ENCODE measurements at regions not wholly inside any gene's neighbourhood (a gene's known extent, or its start where the extent isn't known, plus 50 kb on each side); places are given as distances from the start of the nearest gene placed in this dataset.

GRCh38 chr20:24151621-24152294 lies 163.2 kb upstream of the GGTLC1 start:
- DNase-seq = no peak
- no peak overlapping the region for H3K4me3 Mint-ChIP-seq
- intact Hi-C loops (cut with micrococcal nuclease) = no loop called here
- peaks cover 14% of the 10 kb centered on the region for H3K27me3 Mint-ChIP-seq
- peaks cover 6% of the 10 kb centered on the region for H3K9me3 Mint-ChIP-seq
- CTCF ChIA-PET = no interaction called here
- no peaks in the 10 kb centered on the region for H3K4me1 Mint-ChIP-seq (ENCODE audit: low read depth)
- no peak overlapping the region for H3K27ac Mint-ChIP-seq
- no peaks in the 10 kb centered on the region for H3K36me3 Mint-ChIP-seq
- POLR2A ChIA-PET = no interaction called here

- CTCF ChIA-PET = no interaction called here
- Mint-ChIP-seq H3K27ac (no peak overlapping the region), H3K9me3 (peaks cover 6% of the 10 kb centered on the region), H3K27me3 (peaks cover 20% of the 10 kb centered on the region), H3K4me3 (no peak overlapping the region), H3K36me3 (no peaks in the 10 kb centered on the region), H3K4me1 (ENCODE audit: low read depth) (no peaks in the 10 kb centered on the region)
- POLR2A ChIA-PET = no interaction called here
- intact Hi-C loops (cut with micrococcal nuclease) = no loop called here
- no peak for DNase-seq
Measured at GRCh38 chr20:24150406-24150805, 161.8 kb upstream of the GGTLC1 start.

- no peak overlapping the region for H3K27ac Mint-ChIP-seq
- ChIA-PET CTCF (no interaction called here), POLR2A (no interaction called here)
- H3K4me1 Mint-ChIP-seq (ENCODE audit: low read depth) = no peaks in the 10 kb centered on the region
- peaks cover 6% of the 10 kb centered on the region for H3K9me3 Mint-ChIP-seq
- intact Hi-C loops (cut with micrococcal nuclease) = no loop called here
- H3K27me3 Mint-ChIP-seq = peaks cover 19% of the 10 kb centered on the region
- no peak for DNase-seq
- H3K36me3 Mint-ChIP-seq = no peaks in the 10 kb centered on the region
- H3K4me3 Mint-ChIP-seq = no peak overlapping the region
Measured at GRCh38 chr20:24149881-24150307, 161.3 kb upstream of the GGTLC1 start.

GRCh38 chr20:24149175-24149574 lies 160.6 kb upstream of the GGTLC1 start:
- Mint-ChIP-seq H3K9me3 (peaks cover 6% of the 10 kb centered on the region), H3K27ac (no peak overlapping the region), H3K27me3 (peaks cover 18% of the 10 kb centered on the region), H3K4me3 (no peak overlapping the region), H3K4me1 (ENCODE audit: low read depth) (no peaks in the 10 kb centered on the region), H3K36me3 (no peaks in the 10 kb centered on the region)
- DNase-seq = no peak
- intact Hi-C loops (cut with micrococcal nuclease) = no loop called here
- ChIA-PET CTCF (interaction anchor here (1.2 kb wide), 1 partner anchor 11 kb away, joined by 3 read pairs; no protein-coding TSS in a partner anchor), POLR2A (no interaction called here)

- peaks cover 18% of the 10 kb centered on the region for H3K27me3 Mint-ChIP-seq
- intact Hi-C loops (cut with micrococcal nuclease) = no loop called here
- DNase-seq = peak; percentile 11
- CTCF ChIA-PET = interaction anchor here (1.2 to 1.5 kb wide), 2 partner anchors 12 to 14 kb away, joined by 3 read pairs; no protein-coding TSS in a partner anchor
- POLR2A ChIA-PET = no interaction called here
- H3K4me1 Mint-ChIP-seq (ENCODE audit: low read depth) = no peaks in the 10 kb centered on the region
- peaks cover 6% of the 10 kb centered on the region for H3K9me3 Mint-ChIP-seq
- H3K36me3 Mint-ChIP-seq = no peaks in the 10 kb centered on the region
- H3K4me3 Mint-ChIP-seq = no peak overlapping the region
- no peak overlapping the region for H3K27ac Mint-ChIP-seq
Measured at GRCh38 chr20:24148372-24148771, 159.8 kb upstream of the GGTLC1 start.

- Mint-ChIP-seq H3K27ac (no peak overlapping the region), H3K27me3 (peaks cover 17% of the 10 kb centered on the region), H3K9me3 (peaks cover 6% of the 10 kb centered on the region), H3K36me3 (no peaks in the 10 kb centered on the region), H3K4me3 (no peak overlapping the region), H3K4me1 (ENCODE audit: low read depth) (no peaks in the 10 kb centered on the region)
- ChIA-PET CTCF (interaction anchor here (1.2 to 1.5 kb wide), 2 partner anchors 12 to 15 kb away, joined by 3 read pairs; no protein-coding TSS in a partner anchor), POLR2A (no interaction called here)
- intact Hi-C loops (cut with micrococcal nuclease) = no loop called here
- no peak for DNase-seq
Measured at GRCh38 chr20:24147961-24148360, 159.4 kb upstream of the GGTLC1 start.

GRCh38 chr20:24147479-24147878 lies 158.9 kb upstream of the GGTLC1 start:
- ChIA-PET POLR2A (no interaction called here), CTCF (interaction anchor here (1.5 kb wide), 1 partner anchor 15 kb away, joined by 3 read pairs; no protein-coding TSS in a partner anchor)
- intact Hi-C loops (cut with micrococcal nuclease) = no loop called here
- Mint-ChIP-seq H3K4me3 (no peak overlapping the region), H3K36me3 (no peaks in the 10 kb centered on the region), H3K27ac (no peak overlapping the region), H3K9me3 (peaks cover 6% of the 10 kb centered on the region), H3K27me3 (peaks cover 15% of the 10 kb centered on the region), H3K4me1 (ENCODE audit: low read depth) (no peaks in the 10 kb centered on the region)
- no peak for DNase-seq

- Mint-ChIP-seq H3K36me3 (peaks cover 1% of the 10 kb centered on the region), H3K27ac (no peak overlapping the region), H3K4me1 (ENCODE audit: low read depth) (no peaks in the 10 kb centered on the region), H3K9me3 (peaks cover 9% of the 10 kb centered on the region), H3K27me3 (peaks cover 15% of the 10 kb centered on the region), H3K4me3 (no peak overlapping the region)
- intact Hi-C loops (cut with micrococcal nuclease) = no loop called here
- POLR2A ChIA-PET = no interaction called here
- DNase-seq = no peak
- CTCF ChIA-PET = no interaction called here
Measured at GRCh38 chr20:24146231-24146634, 157.7 kb upstream of the GGTLC1 start.

GRCh38 chr20:24144371-24144770 lies 155.8 kb upstream of the GGTLC1 start:
- intact Hi-C loops (cut with micrococcal nuclease) = no loop called here
- Mint-ChIP-seq H3K27ac (no peak overlapping the region), H3K36me3 (peaks cover 1% of the 10 kb centered on the region), H3K4me1 (ENCODE audit: low read depth) (no peaks in the 10 kb centered on the region), H3K27me3 (peaks cover 13% of the 10 kb centered on the region), H3K9me3 (peaks cover 9% of the 10 kb centered on the region), H3K4me3 (no peak overlapping the region)
- ChIA-PET POLR2A (no interaction called here), CTCF (no interaction called here)
- DNase-seq = no peak

GRCh38 chr20:24141111-24141510 lies 152.5 kb upstream of the GGTLC1 start:
- no peaks in the 10 kb centered on the region for H3K4me1 Mint-ChIP-seq (ENCODE audit: low read depth)
- peaks cover 3% of the 10 kb centered on the region for H3K9me3 Mint-ChIP-seq
- H3K27me3 Mint-ChIP-seq = peaks cover 3% of the 10 kb centered on the region
- ChIA-PET POLR2A (no interaction called here), CTCF (interaction anchor here (0.7 kb wide), 1 partner anchor 315 kb away, joined by 3 read pairs; no protein-coding TSS in a partner anchor)
- no peak overlapping the region for H3K4me3 Mint-ChIP-seq
- H3K27ac Mint-ChIP-seq = no peak overlapping the region
- no peak for DNase-seq
- intact Hi-C loops (cut with micrococcal nuclease) = no loop called here
- H3K36me3 Mint-ChIP-seq = peaks cover 1% of the 10 kb centered on the region

- H3K36me3 Mint-ChIP-seq = peaks cover 1% of the 10 kb centered on the region
- H3K4me1 Mint-ChIP-seq (ENCODE audit: low read depth) = no peaks in the 10 kb centered on the region
- no peak overlapping the region for H3K4me3 Mint-ChIP-seq
- CTCF ChIA-PET = no interaction called here
- H3K27me3 Mint-ChIP-seq = peaks cover 1% of the 10 kb centered on the region
- no peak for DNase-seq
- H3K9me3 Mint-ChIP-seq = peaks cover 3% of the 10 kb centered on the region
- POLR2A ChIA-PET = no interaction called here
- intact Hi-C loops (cut with micrococcal nuclease) = no loop called here
- H3K27ac Mint-ChIP-seq = no peak overlapping the region
Measured at GRCh38 chr20:24139846-24140245, 151.3 kb upstream of the GGTLC1 start.

GRCh38 chr20:24138951-24139350 lies 150.4 kb upstream of the GGTLC1 start:
- Mint-ChIP-seq H3K4me1 (ENCODE audit: low read depth) (no peaks in the 10 kb centered on the region), H3K27ac (no peak overlapping the region), H3K4me3 (no peak overlapping the region), H3K36me3 (peaks cover 1% of the 10 kb centered on the region), H3K27me3 (no peaks in the 10 kb centered on the region), H3K9me3 (peaks cover 3% of the 10 kb centered on the region)
- intact Hi-C loops (cut with micrococcal nuclease) = no loop called here
- CTCF ChIA-PET = no interaction called here
- no peak for DNase-seq
- POLR2A ChIA-PET = no interaction called here

- no peak for DNase-seq
- peaks cover 1% of the 10 kb centered on the region for H3K36me3 Mint-ChIP-seq
- no peak overlapping the region for H3K27ac Mint-ChIP-seq
- H3K27me3 Mint-ChIP-seq = no peaks in the 10 kb centered on the region
- CTCF ChIA-PET = no interaction called here
- H3K4me3 Mint-ChIP-seq = no peak overlapping the region
- H3K9me3 Mint-ChIP-seq = peaks cover 3% of the 10 kb centered on the region
- POLR2A ChIA-PET = no interaction called here
- H3K4me1 Mint-ChIP-seq (ENCODE audit: low read depth) = no peaks in the 10 kb centered on the region
- intact Hi-C loops (cut with micrococcal nuclease) = no loop called here
Measured at GRCh38 chr20:24138196-24138857, 149.7 kb upstream of the GGTLC1 start.

Measured in activated CD4-positive, alpha-beta memory T cell treated with anti-CD3 and anti-CD28 coated beads for 36 hours (primary cell).